NCI-H187 treated with DMSO at 0.1 percent for 48 hours (cell line): ENCODE measurements at regions not wholly inside any gene's neighbourhood (a gene's known extent, or its start where the extent isn't known, plus 50 kb on each side); places are given as distances from the start of the nearest gene placed in this dataset.

Experiments used
- DNase-seq: peaks from one replicate; lab custom pipeline; 2025; lab: John Stamatoyannopoulos, UW

- no peak for DNase-seq
Measured at GRCh38 chr2:128791985-128792320, 473.3 kb upstream of the HS6ST1 start.

- DNase-seq = no peak
Measured at GRCh38 chr2:128792476-128793054, 473.9 kb upstream of the HS6ST1 start.

GRCh38 chr2:128793404-128793803 lies 474.7 kb upstream of the HS6ST1 start:
- DNase-seq = no peak

- DNase-seq = no peak
Measured at GRCh38 chr2:128794285-128794684, 475.6 kb upstream of the HS6ST1 start.

GRCh38 chr2:128796321-128796720 lies 477.7 kb upstream of the HS6ST1 start:
- no peak for DNase-seq

- DNase-seq = no peak
Measured at GRCh38 chr2:128797092-128797491, 478.4 kb upstream of the HS6ST1 start.

GRCh38 chr2:128797533-128797932 lies 478.9 kb upstream of the HS6ST1 start:
- no peak for DNase-seq

GRCh38 chr2:128797937-128798336 lies 479.3 kb upstream of the HS6ST1 start:
- DNase-seq = no peak

- DNase-seq = no peak
Measured at GRCh38 chr2:128798502-128799283, 480.0 kb upstream of the HS6ST1 start.

GRCh38 chr2:128799284-128799552 lies 480.6 kb upstream of the HS6ST1 start:
- no peak for DNase-seq

GRCh38 chr2:128799730-128800129 lies 481.1 kb upstream of the HS6ST1 start:
- DNase-seq = no peak

GRCh38 chr2:128801576-128801975 lies 482.9 kb upstream of the HS6ST1 start:
- no peak for DNase-seq

GRCh38 chr2:128803222-128803621 lies 484.6 kb upstream of the HS6ST1 start:
- peak; percentile 3 for DNase-seq

GRCh38 chr2:128805237-128805636 lies 486.6 kb upstream of the HS6ST1 start:
- DNase-seq = no peak

- no peak for DNase-seq
Measured at GRCh38 chr2:128805918-128806317, 487.2 kb upstream of the HS6ST1 start.

GRCh38 chr2:128807317-128807716 lies 488.6 kb upstream of the HS6ST1 start:
- DNase-seq = no peak

- DNase-seq = no peak
Measured at GRCh38 chr2:128808462-128809258, 490.0 kb upstream of the HS6ST1 start.

GRCh38 chr2:128809259-128809636 lies 490.6 kb upstream of the HS6ST1 start:
- no peak for DNase-seq

- DNase-seq = no peak
Measured at GRCh38 chr2:128809880-128810279, 491.2 kb upstream of the HS6ST1 start.

GRCh38 chr2:128812183-128812940 lies 493.7 kb upstream of the HS6ST1 start:
- DNase-seq = no peak

GRCh38 chr2:128813352-128814034 lies 494.8 kb upstream of the HS6ST1 start:
- no peak for DNase-seq

GRCh38 chr2:128815248-128815647 lies 496.6 kb upstream of the HS6ST1 start:
- no peak for DNase-seq
